Astrocyte of the spinal cord (primary cell): ENCODE measurements at regions not wholly inside any gene's neighbourhood (a gene's known extent, or its start where the extent isn't known, plus 50 kb on each side); places are given as distances from the start of the nearest gene placed in this dataset.

Experiments used
- DNase-seq: peaks from one replicate; pipeline ENCODE4 v3.0.0; 2011; ENCODE audit warnings: low read depth, low spot score
- H3K4me3 ChIP-seq: 2 replicates; pipeline ENCODE4 v1.5.1; 2011; ENCODE audit warnings: low read depth, mild to moderate bottlenecking, low read length, moderate library complexity
- CTCF ChIP-seq: IDR thresholded peaks from 2 replicates; pipeline ENCODE4 v1.5.1; 2012; ENCODE audit warnings: low read depth, mild to moderate bottlenecking, low read length, inconsistent platforms
- in situ Hi-C: cut with HindIII; loops from 2 replicates; pipeline ENCODE4 v1.10.0; 2017; ENCODE audit warnings: low sequenced_read_pairs

GRCh38 chr11:134835561-134835960 lies 423.5 kb upstream of the B3GAT1 start:
- no peak overlapping the region for H3K4me3 ChIP-seq
- TF ChIP-seq CTCF, result no peak
- no peak for DNase-seq
- in situ Hi-C loops, result no loop called here

- no peak for TF ChIP-seq CTCF
- in situ Hi-C loops, result no loop called here
- no peak for DNase-seq
- no peak overlapping the region for H3K4me3 ChIP-seq
Observed at GRCh38 chr11:134830312-134830711, 418.3 kb upstream of the B3GAT1 start.

- no peak overlapping the region for H3K4me3 ChIP-seq
- no peak for TF ChIP-seq CTCF
- DNase-seq, result no peak
- in situ Hi-C loops, result no loop called here
Observed at GRCh38 chr11:134823970-134824369, 411.9 kb upstream of the B3GAT1 start.

GRCh38 chr11:134822897-134823296 lies 410.9 kb upstream of the B3GAT1 start:
- in situ Hi-C loops, result no loop called here
- H3K4me3 ChIP-seq, result no peak overlapping the region
- DNase-seq, result no peak
- no peak for TF ChIP-seq CTCF

GRCh38 chr11:134821422-134821821 lies 409.4 kb upstream of the B3GAT1 start:
- TF ChIP-seq CTCF, result no peak
- in situ Hi-C loops, result no loop called here
- no peak overlapping the region for H3K4me3 ChIP-seq
- no peak for DNase-seq

GRCh38 chr11:134819041-134819440 lies 407.0 kb upstream of the B3GAT1 start:
- H3K4me3 ChIP-seq, result no peak overlapping the region
- in situ Hi-C loops, result no loop called here
- no peak for DNase-seq
- no peak for TF ChIP-seq CTCF

- DNase-seq, result no peak
- no peak overlapping the region for H3K4me3 ChIP-seq
- no peak for TF ChIP-seq CTCF
- in situ Hi-C loops, result no loop called here
Observed at GRCh38 chr11:134818516-134818915, 406.5 kb upstream of the B3GAT1 start.
